GM19351 (cell line): ENCODE measurements at regions not wholly inside any gene's neighbourhood (a gene's known extent, or its start where the extent isn't known, plus 50 kb on each side); places are given as distances from the start of the nearest gene placed in this dataset.
A peak's percentile ranks its signal among the peaks of the same experiment; 100 is the strongest.

ENCODE experiments used
- ATAC-seq: cut with Tn5 transposase; IDR thresholded peaks from one replicate; pipeline ENCODE4 v1.9.1; 2021; ENCODE audit warnings: mild to moderate bottlenecking, moderate library complexity; ENCODE audit not compliant: unreplicated experiment

DNA sequence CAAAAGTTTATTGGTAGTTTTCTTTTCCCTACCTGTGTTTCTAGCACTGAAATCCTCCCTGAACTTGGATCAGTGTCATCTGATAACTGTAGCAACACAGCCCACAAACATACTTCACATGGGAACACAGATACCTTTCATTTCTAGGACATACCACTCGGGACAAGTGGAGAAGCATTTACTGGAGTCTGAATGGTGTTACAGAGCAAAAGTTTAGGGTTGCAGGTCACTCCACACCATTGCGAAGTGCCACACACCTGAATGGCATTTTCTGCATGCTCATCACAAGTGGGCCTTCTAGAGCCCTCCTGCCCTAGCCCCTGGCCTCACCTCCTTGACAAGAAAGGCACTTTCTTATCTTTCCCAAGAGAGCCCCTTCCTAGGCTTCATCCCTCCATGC lies 184.8 kb upstream of the PKDCC start:
- ATAC-seq = no peak

DNA sequence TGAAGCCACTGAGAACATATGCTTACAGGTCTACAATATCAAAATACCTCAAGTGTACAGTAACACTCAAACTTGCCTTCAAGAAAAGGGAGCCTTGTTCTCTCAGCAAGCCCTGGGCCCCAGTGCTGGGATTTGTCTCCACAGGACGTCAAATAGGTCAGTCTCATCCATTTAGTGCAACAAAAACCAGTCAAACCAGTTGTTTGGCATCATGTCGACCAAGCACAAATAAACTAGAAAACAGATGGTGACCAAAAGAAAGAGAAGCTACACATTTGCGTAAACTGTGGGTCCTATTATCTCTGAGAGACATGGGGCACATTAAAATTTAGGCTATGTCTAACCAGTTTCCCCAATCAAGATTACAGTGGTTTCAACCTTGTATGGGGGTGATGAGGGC lies 182.6 kb upstream of the PKDCC start:
- no peak for ATAC-seq

GRCh38 chr2:41867553-41867952 lies 180.3 kb upstream of the PKDCC start:
- ATAC-seq = peak; percentile 42

GRCh38 chr2:41869542-41870264 lies 178.1 kb upstream of the PKDCC start:
- peak; percentile 71 for ATAC-seq

DNA sequence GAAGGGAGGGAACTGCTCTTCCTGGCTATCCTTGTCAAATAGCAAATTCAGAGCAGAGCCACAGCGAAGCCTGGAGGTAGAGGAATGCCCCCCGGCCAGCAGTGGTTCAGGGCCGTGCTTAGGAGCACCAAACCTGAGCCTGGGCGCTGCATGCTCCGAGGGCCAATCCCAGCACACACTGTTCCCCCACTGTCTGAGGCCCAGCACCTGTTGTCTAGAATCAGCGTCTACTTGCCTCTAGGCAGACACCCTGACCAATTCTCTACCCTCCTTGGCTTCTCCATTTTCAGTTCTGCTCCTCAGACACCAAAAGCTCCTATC lies 177.6 kb upstream of the PKDCC start:
- no peak for ATAC-seq

GRCh38 chr2:41871080-41871479 lies 176.7 kb upstream of the PKDCC start:
- no peak for ATAC-seq

DNA sequence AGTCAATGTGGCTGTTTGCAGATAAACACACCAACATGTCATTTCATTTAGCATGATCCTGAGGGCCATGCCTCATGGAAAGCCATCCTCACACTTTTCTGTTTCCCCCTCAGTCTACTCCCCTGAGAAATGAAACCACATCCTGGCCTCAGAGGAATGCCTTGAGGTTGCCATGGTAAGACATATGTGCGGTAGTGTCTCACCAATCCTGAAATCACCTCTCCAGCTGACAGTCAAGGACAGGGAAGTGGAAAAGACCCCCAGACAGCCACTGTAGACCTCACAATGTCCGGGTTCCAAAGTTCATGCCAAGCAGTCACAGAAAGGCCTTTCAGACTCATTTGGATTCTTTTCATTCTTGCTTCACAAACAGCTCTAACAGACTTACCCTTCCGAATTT lies 175.2 kb upstream of the PKDCC start:
- ATAC-seq = no peak

- no peak for ATAC-seq
These were observed 174.5 kb upstream of the PKDCC start for GRCh38 chr2:41873102-41874031.

GRCh38 chr2:41877114-41877678 lies 170.6 kb upstream of the PKDCC start:
- ATAC-seq = no peak

GRCh38 chr2:41878056-41878455 lies 169.8 kb upstream of the PKDCC start:
- no peak for ATAC-seq

DNA sequence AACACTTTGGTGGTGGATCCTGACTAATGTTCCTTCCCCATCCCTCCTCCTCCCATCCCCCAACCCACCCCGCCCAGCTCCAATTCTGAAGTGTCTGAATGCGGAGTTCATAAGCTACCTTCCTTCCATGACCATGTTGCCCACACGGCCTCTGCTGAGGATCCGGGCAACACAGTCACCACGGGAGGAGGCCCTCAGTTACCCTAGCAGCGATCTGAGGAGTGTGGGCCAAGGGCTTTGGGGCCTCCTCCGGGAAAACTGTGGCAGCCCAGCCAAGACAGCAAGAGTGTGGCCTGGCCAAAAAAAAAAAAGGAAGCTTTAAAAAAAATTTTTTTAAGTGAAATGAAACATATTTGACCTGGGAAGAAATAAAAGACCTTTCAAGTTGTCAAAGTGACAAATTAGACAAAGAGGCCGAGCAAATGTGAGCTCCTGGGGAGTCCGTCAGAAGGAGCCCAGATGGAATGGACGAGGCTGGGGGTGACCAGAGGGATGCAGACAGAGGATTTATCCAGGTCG lies 169.0 kb upstream of the PKDCC start:
- ATAC-seq = no peak

- no peak for ATAC-seq
These were observed 168.4 kb upstream of the PKDCC start for GRCh38 chr2:41879235-41879916.

DNA sequence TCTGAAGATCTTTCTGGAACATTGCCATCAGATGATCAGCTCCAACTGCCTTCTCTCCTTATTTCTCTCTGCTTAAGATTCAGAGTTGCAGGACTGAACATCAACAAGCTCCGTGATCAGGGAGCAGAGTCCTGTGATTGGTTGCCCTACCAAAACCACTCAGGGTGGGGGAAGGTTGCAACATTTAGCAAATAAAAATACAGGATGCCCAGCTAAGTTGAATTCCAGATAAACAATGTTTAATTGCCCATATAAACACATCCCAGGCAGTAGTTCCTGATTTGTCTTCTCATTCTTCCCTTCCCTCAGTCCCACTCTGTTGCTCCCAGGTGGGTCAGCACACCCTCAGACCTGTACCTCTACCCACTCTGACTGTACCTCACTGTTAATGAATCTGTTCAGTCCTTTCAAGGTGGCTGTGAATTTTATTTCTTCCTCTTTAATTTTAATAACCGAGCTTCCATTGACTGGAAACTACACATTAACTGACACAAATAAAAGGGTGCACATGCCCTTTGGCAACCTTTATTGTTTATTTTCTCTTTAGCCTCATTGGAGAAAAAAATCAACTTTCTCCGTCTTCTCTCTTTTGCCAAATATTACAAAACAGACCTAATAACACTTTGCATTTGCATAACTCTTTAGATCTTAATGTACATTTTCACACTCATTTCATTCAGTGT lies 167.1 kb upstream of the PKDCC start:
- no peak for ATAC-seq

GRCh38 chr2:41881249-41881648 lies 166.6 kb upstream of the PKDCC start:
- ATAC-seq = no peak

GRCh38 chr2:41884718-41885117 lies 163.1 kb upstream of the PKDCC start:
- ATAC-seq = no peak

DNA sequence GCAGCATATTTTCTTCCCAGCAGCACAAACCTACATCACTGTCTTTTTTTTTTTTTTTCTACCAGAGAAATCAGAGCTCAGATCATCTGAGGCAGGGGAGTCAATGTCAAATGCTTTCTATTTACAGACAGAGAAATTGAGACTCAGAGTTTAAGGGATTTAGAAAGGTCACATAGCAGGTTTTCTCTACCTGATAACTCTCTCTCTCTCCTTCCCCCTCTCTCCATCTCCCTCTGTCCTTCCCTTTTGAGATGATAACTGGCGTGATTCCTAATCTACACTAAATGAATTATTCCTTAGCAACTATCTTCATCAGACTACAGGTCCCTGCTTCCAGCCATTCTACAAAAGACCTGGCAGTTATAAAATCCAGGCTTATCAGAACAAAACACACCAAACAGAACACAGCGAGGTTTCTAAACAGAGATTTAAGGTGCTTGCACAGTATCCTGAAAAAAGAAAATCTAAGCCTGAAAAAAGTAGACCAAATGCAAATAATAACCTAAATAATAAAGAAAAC lies 161.6 kb upstream of the PKDCC start:
- no peak for ATAC-seq

GRCh38 chr2:41886757-41887156 lies 161.1 kb upstream of the PKDCC start:
- no peak for ATAC-seq

DNA sequence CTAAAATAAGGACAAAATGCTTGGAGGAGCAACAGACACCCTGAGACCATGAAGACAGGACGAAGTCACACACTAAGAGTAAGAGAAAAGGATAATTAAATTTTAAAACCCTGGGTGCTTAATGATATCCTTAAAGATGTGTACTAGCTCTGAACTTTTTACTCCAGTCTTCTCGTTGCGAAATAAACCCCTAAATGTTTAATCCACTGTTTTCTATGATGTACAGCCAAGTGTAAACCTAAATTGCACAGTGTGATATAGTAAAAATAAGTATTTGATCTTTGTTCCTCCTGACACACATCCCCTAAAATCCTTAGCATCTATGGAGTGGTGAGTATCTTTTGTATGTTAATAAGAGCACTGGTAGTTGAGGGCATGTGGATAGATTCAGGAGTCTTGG lies 157.5 kb upstream of the PKDCC start:
- ATAC-seq = no peak

DNA sequence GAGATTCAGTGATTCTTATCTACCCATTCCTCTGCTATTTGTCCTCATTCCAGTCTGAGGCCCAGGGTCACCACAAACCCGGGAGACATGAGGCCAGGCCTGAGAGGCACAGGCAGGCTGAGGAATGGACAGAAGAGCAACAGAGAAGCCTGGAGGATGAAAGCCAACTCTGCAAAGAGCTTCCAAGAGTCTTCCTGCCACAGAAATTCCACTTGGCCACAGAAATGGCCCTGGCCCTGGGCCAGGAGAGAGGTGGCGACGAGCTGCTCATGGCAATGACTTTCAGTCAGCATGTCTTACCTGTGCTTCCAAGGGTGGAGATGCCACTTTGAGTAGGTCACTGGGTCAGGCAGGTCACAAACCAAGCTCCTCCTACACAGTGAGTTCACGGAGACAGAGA lies 155.3 kb upstream of the PKDCC start:
- no peak for ATAC-seq

GRCh38 chr2:41894563-41895333 lies 153.1 kb upstream of the PKDCC start:
- no peak for ATAC-seq
